Hepatic stellate cell (primary cell): ENCODE measurements at regions not wholly inside any gene's neighbourhood (a gene's known extent, or its start where the extent isn't known, plus 50 kb on each side); places are given as distances from the start of the nearest gene placed in this dataset.

Experiments
- DNase-seq: peaks from one replicate; pipeline ENCODE4 v3.0.0; 2011; ENCODE audit warnings: low spot score

DNA sequence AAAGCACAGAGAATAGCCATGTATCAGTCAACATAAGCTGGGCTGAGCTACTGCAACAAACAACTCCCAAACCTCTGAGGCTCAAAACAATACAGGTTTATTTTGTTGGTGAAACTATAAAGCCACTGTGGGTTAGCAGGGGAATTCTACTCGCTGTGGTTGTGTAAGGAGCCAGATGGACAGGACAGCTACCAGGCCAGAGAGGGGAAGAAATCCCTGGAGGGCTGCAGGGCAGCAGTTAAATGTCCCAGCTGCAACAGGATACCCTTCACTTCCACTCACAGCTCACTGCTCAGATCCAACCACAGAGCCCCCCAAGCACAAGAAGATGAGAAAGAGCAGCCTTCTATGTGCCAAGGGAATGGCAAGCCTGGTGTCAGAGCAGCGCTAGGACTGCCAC, 245.9 kb upstream of the RAB6C start:
- DNase-seq = no peak

GRCh38 chr2:129734343-129735034, 245.0 kb upstream of the RAB6C start:
- no peak for DNase-seq

- DNase-seq = no peak
These were observed 243.9 kb upstream of the RAB6C start for GRCh38 chr2:129735576-129735975.

- DNase-seq = no peak
These were observed 241.6 kb upstream of the RAB6C start for GRCh38 chr2:129737660-129738527.

DNA sequence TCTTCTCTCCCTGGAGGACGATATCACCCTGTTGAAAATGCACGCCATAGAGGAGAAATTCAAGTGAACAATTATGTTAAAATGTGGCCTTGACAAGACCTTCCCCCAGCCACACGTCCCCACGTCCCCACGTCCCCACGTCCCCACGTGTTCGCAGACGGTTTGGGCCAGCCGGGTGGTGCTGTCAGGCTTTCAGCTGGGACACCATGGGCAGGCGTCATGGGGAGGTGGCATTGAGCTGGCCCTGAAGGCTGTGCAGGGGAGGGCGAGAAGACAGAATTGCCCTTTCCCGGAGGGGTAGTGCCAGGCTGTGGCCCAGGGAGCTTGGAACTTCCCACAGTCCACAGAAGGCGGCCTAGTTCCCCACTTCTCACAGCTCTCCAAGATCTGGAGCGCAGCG, 240.7 kb upstream of the RAB6C start:
- DNase-seq = no peak

DNA sequence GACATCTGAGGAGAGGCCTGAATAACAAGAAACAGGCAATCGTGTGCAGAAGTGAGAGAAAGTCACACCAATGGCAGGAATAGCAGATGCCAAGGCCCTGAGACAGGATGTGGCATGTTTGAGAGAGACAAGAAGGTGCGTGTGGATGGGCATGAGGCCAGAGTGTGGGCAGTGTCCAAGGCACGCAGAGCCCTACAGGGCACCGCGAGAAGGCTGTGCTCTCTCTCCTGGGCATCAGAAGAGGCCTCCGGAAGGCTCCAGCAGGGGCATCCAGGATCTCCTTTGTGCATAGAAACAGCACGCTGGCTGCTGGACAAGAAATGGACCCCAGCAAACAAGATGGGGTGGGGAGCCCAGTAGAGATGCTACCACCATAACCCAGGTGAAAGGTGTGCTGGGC, 239.0 kb upstream of the RAB6C start:
- DNase-seq = no peak

DNA sequence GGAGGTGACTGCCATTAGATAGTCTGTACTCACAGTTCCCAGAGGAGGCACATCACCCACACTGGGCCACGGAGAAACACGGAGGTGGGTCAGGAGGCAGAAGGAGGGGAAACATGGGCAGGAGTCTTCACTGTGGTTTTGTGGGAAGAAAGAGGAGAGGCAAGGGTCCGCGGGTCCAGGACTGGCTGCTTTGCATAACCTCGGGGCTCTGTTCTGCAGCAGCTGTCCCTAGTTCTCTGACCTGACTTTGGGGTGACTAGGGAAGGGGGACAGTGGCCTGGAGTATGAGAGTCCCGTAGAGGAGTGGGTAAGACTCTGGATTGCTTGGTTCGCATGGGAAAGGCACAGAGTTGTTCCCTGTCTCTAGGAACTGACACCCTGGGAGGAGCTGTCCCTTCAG, 238.3 kb upstream of the RAB6C start:
- no peak for DNase-seq

DNA sequence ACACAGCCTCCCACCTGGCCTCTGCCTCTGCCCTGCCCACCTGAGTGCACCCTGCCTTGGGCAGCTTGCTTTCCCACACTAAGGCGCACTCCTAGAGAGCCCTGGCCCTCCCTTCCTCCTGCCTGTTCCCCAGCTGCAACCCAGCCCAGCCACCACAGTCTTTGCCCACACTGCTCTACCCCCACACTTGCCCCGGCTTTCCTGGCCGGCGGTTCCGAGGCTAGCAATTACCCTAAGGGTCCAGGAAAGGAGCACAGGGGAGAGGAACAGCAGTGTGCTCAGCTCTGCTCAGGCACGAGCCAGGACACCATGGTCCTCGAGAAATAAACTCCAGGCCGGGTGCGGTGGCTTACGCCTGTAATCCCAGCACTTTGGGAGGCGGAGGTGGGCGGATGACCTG, 237.8 kb upstream of the RAB6C start:
- DNase-seq = no peak

- no peak for DNase-seq
These were observed 236.9 kb upstream of the RAB6C start for GRCh38 chr2:129742415-129743180.

DNA sequence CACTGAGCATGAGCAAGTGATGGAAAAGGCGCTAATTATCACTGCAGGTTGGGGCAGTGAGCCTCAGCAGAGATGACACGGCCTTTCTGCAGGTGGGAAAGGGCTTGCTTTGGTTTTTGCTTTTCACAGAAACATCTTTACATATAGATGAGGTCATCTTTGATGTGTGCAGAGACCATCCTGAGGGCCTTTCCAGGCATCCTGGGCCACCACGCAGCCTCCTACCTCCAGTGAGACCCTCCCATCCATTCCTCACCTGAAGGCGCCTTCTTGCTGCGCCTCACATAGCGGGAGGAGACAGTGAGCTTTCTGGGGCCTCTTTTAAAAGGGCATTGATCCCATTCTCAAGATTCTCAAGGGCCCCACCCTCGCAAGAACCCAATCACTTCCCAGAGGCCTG, 235.3 kb upstream of the RAB6C start:
- DNase-seq = no peak

DNA sequence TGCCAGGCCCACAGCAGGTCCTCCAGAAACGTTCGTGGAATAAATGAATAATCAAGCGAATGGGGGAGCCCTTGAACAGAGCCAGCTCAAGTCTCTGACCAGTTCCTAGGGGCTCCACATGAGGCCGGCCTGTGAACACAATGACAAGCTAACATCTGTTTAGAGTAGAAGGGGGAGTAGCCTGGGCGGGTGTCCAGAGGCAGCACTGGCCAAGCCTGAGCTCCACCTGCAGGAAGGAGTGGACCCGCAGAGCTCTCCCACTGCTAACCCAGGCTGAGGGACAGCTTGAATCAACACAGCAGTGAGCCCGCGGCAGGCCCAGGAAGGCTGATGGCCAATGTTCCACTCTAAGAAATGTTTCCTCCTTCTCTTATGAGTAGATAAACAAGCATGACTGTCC, 234.8 kb upstream of the RAB6C start:
- no peak for DNase-seq

DNA sequence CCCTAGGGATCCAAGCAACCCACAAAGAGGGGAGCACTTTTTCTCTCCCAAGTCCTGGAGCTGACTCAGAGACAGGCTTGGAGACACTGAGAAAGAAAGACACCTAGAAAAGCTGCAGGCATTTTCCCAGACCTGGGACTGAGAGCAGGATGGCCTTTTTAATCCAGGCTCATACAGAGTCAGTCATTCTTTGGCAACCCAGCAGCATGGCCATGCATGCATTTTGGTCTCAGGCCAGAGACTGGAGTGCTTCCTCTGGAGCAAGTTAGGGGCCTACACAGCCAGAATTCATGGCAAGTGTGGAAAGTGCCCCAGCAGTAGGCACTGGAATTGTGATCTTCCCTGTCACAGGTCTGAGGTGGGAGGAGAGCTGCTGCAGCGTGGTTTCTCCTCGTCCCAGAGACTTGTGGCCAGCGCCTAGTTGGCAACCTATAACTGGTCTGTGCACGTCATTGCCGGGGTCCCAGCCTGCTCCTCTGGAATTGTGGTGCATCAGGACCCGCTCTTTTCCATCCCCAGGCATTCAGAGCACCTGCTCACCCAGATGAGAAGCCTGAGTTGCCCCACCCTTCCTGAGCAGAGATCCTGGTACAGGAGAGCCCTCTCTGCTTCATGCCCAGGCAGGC, 231.9 kb upstream of the RAB6C start:
- DNase-seq = no peak

- no peak for DNase-seq
These were observed 231.2 kb upstream of the RAB6C start for GRCh38 chr2:129748250-129748649.

DNA sequence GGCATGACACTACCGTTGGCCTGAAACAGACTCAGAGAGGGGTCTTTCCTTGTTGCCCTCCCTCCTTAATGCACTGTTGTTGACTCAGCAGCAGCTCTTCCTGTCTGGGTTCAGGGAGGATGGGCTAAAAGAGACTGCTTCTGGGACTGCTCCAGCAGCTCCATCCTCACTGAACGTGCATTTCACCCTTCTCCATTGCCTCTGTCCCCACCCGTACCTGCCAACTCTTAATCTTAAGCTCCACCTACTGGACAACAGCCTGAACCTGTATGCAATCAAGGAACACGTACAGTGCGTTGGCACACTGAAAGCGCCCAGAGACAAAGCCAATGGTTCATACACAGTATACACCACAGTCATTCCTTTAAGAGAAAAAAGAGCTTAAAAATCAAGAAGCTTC, 230.8 kb upstream of the RAB6C start:
- DNase-seq = no peak

DNA sequence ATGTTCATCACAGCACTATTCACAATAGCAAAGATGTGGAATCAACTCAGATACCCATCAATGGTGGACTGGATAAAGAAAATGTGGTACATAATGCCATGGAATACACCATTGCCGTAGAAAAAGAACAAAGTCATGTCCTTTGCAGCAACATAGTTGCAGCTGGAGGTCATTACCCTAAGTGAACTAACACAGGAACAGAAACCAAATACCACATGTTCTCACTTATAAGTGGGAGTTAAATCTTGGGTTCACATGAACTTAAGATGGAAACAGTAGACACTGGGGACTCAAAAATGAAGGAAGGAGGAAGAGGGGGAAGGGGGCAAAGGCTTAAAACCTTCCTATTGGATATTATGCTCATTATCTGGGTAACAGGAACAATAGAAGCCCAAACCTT, 228.1 kb upstream of the RAB6C start:
- no peak for DNase-seq

- DNase-seq = no peak
These were observed 227.3 kb upstream of the RAB6C start for GRCh38 chr2:129752176-129752575.

GRCh38 chr2:129752686-129753085, 226.8 kb upstream of the RAB6C start:
- no peak for DNase-seq

DNA sequence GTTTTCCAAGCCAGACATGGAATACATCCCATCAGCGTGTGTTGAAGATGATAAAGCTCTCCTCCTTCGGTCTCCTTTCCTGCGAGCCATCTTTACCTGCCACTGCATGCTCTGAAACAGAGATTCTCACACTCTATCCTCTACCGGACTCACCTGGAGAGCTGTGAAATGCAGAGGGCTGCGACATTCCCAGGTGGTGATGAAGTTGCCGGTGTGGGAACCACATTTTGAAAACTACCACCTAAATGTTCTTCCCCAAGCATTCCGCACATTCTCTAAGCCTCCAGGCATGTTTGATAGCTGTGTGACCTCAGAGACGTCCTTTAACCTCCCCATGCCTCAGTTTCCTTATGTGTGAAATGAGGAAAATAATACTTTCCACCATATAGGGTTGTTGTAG, 226.2 kb upstream of the RAB6C start:
- no peak for DNase-seq

GRCh38 chr2:129754421-129754820, 225.0 kb upstream of the RAB6C start:
- no peak for DNase-seq

- DNase-seq = no peak
These were observed 224.6 kb upstream of the RAB6C start for GRCh38 chr2:129754831-129755230.

DNA sequence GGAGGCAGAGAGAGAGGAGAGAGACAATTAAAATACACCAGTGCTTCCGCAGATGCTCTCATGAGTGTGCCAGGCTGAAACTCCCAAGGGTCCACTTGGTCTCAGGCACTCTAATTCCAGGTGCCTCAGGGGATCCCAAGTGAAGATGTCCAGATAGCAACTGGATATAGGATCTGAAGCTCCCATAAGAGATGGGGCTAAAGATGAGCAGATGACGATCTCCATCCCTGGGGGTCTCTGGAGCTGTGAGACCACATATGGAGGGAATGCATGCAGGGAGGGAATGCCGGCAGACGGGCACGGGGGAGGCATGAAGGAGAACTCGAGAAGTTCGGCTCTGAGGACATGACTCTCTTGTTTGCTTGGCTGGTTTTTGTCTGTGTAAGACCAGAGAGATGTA, 223.7 kb upstream of the RAB6C start:
- DNase-seq = no peak

DNA sequence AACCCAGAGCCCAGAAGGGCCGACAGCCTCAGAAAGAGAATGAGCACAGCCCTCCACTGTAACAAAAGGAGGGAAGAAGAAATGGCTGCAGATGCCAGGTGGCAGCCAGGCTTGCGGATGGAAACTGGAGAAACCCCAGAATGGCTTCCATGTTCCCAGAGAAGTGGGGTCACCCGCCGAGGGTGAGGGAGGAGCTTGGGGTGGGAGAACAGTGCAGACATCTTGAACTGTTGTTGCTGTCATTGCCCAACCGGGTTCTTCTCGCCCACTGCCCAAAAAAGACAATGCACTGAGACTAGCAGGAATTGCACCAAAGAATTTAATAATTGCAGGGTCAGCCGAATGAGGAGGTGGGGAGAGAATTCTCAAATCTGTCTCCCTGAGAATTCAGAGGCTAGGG, 223.2 kb upstream of the RAB6C start:
- no peak for DNase-seq
